T-helper 2 cell treated with Interferon-gamma antibody and Interleukin-4, amounts not matched to agents 100 ng/mL and 5 ng/mL, for 36 hours (primary cell): ENCODE measurements at regions not wholly inside any gene's neighbourhood (a gene's known extent, or its start where the extent isn't known, plus 50 kb on each side); places are given as distances from the start of the nearest gene placed in this dataset.

ENCODE experiments used
- intact Hi-C: fragments of 100-400 bp; cut with micrococcal nuclease; formaldehyde crosslinking; loops from one replicate; pipeline ENCODE4 v1.15.1; 2023

DNA sequence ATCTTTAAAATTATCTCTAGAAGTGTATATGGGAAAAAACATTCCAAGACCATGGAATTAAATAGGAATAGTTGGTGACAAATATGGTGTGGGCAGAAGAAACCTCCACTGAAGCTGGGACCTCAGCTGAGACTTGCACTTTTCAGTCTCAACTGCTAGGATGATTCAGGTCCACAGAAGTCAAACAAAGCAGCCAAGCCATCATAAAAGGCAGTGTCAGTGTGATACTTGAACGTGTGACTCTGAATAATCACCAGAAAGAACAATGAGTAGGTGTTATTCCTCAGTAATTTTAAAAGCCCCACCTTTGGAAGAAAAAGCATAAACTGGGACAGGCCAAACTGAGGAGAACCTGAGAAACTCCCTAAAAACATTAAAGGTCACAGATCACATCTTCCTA lies 90.7 kb downstream of the ZNF281 start:
- intact Hi-C loops = no loop called here

DNA sequence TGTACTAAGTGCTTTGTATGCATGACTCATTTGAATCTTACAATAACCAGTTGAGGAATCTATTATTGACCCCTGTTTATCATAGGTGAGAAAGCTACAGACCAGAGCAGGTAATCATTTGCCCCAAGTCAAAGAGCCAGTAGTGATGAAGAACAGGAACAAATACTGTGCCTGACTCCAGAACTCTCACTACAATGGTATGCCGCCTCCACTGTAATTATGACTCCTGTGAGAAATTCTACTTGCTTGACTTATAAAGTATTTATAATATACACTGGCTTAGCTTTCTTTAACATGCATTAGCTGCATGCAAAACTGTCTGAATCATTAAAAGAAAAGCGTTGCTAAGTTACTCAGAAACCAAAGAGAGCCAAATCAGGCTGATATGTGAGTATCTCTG lies 92.6 kb downstream of the ZNF281 start:
- intact Hi-C loops = no loop called here

DNA sequence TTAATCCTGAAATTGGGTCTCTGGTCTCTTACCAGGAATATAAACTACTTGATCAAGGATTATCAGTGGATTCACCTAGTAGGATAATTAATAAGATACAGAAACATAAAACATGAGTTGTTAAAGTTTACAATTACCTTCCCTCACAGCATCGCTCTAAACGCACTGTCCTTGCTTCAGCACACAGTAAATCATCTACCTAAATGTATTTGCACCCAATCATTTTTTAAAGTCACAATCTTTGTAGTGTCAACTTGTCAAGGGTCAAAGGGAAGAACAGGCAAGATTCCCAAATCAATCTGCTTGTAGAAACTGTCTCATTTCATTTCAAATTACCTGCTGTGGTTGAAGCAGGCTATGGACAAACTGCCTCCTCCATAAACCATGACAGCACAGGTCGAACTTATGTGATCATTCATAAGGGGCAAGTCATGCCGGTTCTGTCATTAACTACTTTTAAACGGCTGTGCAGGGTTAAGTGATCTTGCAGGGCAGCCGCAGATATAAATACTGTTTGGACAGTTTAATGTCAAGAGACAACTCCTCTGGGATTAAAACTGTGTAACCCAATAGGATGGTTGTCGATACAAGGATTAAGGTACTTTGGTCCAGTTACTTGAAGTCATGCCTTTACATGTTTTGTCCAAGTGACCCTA lies 93.6 kb downstream of the ZNF281 start:
- intact Hi-C loops = no loop called here

DNA sequence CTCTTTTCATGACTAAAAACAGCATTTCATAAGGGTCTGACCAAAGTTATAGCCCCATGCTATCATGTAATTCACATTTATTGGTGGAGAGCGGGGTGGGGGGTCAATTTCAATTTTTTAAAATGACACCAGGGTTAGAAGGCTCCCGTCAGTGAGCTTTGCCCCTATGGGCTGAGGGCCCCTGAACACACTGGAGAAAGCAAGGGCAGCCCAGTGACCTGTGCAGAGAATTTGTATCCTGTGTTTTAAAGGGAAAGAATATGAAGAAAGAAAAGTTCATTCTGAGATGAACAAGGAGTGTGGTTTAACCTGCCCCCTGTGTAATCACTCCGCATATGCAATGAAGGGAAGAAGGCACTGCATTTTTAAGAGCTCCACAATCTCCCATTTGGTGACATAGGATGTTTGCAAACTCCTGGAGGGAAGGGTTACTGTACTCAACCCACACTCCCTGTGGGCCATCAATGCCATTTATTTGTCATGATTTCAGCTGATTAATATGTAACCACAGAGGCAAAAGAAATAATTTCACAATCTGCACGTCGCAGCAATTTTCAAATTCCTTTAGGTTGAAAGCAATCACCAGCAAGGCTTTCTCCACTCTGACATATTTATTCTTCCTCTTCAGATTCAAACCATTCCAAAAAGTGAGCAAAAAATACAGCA lies 95.6 kb downstream of the ZNF281 start:
- intact Hi-C loops = no loop called here

DNA sequence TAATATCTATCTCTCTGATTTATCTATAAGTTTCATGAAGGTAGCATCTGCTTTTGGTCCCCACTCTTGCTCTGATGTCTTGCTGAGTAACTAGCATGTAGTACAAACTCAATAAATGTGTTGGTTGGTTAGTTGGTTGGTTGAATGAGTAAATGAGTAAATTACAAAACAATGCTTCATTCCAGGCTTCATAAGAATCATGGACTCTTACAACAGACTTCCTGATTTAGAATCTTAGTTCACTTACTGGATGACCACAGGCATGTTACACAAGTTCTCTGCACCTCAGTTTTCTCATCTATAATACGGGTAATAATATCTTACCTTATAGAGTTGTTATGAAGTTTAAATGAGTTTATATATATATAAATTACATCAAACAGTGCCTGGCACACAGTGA lies 98.6 kb downstream of the ZNF281 start:
- intact Hi-C loops = no loop called here

DNA sequence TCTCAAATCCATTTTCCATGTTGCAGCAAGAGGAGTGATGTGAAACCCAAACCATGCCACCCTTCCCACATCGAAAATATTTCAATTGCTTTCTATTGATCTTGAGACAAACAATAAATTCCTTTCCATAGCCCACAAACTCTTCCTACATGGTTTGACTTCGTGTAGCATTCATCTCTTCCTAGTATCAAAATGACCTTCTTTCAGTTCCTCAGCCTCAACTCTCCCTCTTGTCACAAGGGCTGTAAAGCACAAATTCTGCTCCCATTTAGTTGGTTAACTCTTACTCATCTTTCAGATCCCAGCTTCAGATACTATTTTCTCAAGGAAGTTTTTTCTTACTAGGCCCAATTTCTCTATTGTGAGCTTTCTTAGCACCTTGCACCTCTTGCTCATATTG lies 99.0 kb downstream of the ZNF281 start:
- intact Hi-C loops = no loop called here

DNA sequence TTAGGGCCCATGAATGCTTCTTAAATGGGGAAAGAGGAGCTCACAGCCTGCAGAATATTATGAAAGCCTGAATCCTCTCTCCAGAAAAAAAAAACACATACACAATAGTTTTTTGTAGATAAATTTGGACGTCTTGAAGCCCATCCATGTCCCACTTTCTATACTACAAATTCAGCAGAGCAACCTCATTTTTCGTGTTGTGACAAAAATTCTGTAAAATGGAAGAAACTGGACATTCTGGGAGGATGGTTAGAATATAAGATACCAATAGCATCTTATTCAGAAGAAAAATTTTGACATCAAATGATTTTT lies 102.1 kb downstream of the ZNF281 start:
- intact Hi-C loops = loop anchor here (1.0 to 10.0 kb wide), 3 partner anchors 45 to 623 kb away; no protein-coding TSS in a partner anchor

DNA sequence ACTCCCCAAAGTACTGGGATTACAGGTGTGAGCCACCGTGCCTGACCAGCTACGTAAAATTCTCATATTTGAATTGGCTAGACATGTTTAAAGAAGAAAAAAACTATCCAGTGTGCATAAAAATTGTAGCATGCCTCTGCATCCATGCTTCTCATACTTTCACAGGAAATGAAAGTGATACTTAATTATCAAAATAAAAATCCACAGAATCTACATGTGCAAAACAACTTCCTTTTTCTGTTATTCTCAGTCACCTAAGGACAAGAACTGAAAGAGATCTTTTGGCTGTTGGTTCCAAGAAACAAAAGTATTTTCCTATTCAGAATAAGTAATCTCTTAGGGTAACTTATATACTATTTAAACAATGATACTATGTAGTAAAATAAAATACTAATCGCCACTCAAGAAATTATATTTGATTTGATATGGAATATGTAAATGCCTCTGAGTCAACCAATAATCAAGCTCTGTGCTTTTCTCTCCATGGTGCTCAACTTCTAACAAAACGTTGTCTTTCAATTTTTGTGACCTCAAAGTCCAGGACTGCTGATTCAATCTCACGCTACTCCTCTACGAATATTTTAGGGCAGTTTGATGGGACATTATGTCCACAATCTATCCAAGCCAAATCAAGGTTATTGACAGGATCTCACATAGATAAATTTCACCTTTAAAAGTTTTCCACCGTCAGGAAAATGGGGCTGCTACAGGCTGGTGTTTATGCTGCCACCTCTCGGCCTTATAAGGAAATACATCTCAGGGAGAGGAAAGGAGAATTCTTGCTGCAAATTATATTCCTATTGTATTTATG lies 102.7 kb downstream of the ZNF281 start:
- intact Hi-C loops = loop anchor here (1.0 to 10.0 kb wide), 3 partner anchors 45 to 622 kb away; no protein-coding TSS in a partner anchor

DNA sequence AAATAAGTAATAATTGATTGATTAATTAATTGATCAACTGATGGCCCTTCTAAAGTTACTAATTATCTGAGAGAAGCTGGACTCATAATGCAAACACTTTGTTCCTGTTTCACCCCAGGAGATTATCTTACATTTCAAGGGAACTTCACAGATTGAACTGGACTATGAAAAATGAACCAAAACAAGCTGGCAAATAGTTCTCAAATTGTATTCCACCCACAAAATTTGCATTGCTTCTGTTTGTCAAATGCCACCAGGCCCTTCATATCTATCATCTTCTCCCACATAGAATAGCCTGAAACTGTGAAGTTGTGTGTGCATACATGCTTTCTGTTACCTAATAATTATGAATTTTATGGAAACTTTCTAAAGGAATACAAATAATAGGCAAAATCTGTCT lies 104.0 kb downstream of the ZNF281 start:
- intact Hi-C loops = loop anchor here (10.0 kb wide), 1 partner anchor 621 kb away; no protein-coding TSS in a partner anchor

DNA sequence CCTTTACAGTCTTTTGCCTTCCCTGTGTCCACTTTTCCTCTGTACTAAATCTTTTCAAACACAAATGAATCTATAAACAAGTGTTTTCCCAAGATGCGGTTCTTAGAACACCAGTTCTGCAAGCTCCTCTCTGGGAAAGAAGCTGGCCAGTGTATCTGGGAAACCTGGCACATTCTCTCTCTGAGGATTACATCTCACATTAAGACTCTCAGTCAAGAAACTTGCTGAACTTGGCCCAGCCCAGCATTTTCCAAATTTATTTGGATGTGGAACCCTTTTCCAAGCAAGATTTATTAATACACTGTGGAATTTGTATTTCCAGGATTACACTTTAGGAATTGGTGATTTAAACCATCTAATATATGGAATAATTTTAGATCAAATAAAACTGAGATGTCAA lies 105.7 kb downstream of the ZNF281 start:
- intact Hi-C loops = loop anchor here (5.0 to 10.0 kb wide), 3 partner anchors 108 to 619 kb away; partner anchors contain the start of gene ZNF281

DNA sequence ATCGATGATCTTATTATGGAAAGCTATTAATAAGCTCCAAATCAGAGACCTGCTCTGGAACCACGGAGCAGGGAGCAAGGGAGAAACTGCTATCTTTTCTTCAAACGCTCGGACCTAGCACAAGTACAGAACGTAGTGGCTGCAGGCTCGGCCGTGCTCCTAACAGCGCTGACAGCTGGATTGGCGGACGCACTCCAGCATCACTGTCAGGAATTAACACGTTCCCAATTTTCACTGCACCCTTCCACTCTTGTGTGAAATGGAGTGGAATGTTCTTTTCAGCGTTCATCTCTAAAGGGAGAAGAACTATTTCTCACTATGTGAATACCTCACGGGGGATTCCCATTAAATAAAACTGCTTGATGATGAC lies 106.9 kb downstream of the ZNF281 start:
- intact Hi-C loops = loop anchor here (5.0 to 10.0 kb wide), 3 partner anchors 109 to 618 kb away; partner anchors contain the start of gene ZNF281

DNA sequence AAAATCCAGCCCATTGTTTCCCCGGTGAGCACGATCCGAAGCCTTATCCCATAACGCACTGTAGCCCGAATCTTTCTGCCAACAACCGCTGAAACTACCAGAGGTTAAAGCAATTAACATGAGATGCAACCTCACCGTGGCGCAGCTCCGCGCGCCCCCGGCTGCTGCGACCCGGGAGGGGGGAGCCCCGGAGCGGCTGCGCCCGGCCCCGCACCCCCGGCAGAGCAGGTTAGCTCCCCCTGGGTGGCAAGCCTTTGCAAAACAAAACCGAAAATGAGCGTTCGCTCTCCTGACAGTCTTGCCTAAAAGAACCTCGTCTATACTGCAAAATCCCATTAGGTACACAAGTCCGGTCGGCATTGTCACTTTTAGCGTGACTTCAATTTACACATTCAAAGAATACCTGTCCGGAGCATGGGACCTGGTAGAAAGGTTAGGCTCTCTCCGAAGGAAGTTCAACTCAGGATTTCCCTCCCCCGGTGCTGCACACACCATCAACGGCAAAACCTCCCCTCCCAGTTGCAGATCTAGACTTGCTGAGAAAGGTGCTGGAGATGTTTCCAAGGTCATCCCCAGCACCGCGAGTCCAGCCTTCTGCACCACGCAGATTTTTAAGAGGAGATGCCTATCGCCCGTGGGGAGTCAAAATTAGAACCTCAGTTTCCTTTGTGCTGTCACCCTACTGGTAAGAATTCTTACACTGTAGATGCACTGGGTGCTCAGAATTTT lies 107.5 kb downstream of the ZNF281 start:
- intact Hi-C loops = loop anchor here (5.0 to 10.0 kb wide), 3 partner anchors 110 to 618 kb away; partner anchors contain the start of gene ZNF281

DNA sequence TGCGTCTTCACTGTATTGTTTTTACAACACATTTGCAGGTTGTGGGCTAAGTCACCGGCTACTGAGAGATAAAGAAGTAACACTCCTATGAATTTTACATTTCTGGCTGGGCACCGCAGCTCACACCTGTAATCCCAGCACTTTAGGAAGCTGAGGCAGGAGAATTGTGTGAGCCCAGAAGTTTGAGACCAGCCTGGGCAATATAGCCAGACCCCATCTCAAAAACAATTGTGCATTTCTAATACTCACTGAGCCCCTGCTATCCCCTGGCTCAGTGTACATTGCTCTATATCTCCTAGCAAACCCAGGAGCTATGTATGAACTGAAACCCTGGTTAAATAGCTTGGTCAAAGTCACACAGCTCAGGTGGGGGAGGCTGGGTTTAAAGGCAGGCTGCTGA lies 108.7 kb downstream of the ZNF281 start:
- intact Hi-C loops = loop anchor here (5.0 to 10.0 kb wide), 3 partner anchors 111 to 616 kb away; partner anchors contain the start of gene ZNF281

DNA sequence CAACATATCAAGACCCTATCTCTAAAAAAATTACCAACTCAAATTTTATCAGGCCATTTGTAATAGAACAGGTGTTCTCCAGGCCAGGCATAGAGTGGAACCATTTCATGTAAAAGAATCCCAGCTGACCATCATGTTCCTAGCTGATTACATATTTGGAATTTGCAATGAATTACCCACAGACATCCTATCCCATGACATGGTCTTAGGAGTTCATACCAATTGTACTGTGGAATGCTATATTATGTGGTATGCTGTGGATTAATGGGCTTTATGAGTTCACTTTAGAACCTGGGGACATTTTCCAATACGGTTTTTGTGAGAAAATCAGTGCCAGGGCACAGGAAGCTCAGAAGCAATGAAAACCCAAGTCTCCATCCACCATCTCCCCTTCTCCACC lies 110.3 kb downstream of the ZNF281 start:
- intact Hi-C loops = no loop called here

DNA sequence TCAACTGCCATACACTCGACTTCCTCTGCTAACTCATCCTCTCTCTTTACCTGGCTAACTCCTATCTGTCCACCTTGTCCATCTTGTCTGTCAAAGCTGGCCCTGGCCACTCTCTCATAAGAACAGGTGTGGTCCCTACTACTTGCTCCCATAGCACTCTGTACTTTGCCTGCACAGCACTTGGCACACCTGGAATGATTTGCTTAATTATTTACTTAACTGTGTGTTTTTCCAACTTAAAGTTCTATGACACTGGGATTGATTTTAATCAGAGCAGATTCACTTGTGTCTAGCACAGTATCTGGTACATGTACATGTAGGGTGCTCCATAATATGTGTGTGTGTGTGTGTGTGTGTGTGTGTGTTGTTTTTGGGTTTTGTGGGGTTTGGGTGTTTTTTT lies 111.6 kb downstream of the ZNF281 start:
- intact Hi-C loops = no loop called here

DNA sequence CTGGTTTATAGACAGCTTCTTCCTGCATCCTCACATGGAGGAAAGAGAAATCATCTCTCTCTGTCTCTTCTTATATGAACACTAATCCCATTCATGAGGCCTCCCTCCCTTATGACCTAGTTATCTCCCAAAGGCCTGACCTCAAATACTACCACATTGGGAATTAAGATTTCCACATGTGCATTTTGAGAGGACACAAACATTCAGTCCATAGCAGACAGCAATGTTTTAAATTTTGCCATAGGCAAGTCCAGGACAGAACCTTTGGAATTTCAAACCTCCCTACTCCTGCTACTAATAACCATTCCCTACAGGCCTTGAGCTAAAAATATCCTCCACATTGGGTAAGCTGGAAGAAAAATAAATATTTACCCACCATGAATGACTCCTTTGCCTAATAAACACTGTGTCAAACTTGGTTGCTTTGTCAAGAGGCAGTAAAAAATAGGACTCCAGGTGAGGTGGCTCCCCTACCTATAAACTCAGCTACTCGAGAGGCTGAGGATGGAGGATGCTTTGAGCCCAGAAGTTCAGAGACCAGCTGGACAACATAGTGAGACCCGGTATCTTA lies 113.7 kb downstream of the ZNF281 start:
- intact Hi-C loops = no loop called here

DNA sequence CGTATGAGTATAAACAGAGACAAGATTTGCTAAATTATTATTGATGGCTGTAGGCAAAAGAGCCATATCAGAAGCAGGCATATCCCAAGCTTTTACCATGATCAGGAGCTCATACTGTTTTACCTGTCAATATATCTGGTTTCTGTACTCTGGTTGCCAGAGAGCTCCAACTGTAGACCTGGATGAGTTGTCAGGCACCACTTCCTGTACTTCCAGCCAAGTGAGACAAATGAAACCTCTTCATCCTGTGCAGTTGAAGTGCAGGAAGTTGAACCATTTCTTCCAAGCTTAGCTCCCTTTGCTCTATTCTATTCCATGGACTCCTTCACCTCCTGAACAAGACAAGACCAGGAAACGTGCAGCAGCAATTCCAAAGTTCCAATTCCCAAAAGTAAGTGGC lies 115.6 kb downstream of the ZNF281 start:
- intact Hi-C loops = no loop called here

DNA sequence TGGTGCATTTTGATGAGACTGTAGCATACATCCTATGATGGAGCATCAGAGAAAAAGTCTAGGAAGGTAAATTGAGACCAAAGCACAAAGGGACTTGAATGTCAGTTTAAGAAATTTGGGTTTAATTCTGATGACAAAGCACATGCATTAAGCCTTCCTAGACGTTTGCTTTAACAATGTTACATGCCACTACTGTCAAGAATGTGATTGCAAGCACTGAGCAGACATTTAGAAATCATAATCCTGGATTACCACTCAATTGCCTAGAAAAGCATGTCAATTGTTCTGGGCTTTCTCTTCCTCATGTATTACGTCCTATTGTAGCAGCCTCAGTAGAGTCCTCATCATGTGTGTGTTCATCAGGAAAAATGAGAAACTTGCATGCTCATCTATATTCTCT lies 117.1 kb downstream of the ZNF281 start:
- intact Hi-C loops = no loop called here

DNA sequence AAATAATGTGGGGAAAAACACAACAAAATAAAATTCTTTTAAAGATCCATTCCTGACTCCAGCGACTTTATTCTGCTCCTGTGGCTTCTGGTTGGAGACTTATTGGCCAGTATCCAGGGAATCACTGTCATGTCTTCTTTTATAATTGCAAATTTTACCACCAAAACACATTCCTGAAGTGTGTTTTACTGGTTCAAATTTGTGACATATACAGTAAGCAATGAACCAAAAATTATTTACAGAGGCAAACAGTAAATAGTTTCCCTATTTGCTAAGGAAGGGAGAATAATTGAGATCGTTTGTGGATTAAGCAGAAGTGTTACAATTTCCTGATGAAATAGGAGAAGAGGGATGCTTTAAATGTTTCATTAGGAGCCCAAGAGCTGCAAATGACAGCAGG lies 118.7 kb downstream of the ZNF281 start:
- intact Hi-C loops = no loop called here

DNA sequence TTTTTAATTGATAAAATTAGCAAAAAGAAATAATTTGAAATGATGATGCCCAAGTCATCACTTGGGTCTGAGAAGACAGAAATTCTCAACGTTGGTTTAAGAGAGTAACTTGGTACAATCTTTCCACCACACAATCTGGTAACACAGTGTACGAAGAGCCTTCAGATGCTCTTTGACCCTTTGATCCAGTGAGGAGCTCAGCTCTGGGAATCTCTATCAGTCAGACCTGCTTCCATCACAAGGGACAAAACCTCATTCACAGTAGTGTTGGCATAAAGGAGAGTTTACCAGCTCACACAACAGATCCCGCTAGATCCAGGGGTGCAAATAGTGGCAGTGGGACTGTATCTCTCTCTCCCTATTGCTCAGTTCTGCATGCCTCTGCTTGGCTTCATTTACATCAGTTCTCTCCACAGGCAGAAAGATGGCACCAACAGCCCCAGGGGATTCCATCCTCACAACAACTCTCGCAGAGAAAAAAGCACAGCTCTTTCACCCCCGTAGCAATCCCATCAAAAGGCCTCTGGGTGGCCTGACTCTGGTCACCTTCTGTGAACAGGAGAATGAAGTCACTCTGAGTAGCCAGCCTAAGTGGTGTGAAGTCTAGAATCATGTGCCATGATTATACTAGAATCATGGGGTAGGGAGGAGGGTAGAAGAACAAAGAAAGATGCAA lies 119.7 kb downstream of the ZNF281 start:
- intact Hi-C loops = no loop called here

DNA sequence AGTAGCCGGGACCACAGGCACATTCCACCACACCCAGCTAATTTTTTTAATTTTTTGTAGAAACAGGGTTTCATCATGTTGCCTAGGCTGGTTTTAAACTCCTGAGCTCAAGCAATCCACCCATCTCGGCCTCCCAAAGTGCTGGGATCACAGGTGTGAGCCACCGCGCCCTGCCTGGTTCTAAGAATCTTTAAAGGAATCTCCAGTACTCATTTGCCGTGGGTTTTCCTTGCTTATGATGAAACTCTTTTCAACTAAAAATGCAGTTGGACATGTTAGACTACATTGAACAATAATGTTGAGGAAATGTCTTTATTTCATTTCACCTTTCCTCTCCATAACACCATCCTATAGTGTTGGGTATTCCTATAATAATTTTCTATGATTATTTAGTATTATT lies 121.6 kb downstream of the ZNF281 start:
- intact Hi-C loops = no loop called here
